ENCODE measurements at regions not wholly inside any gene's neighbourhood (a gene's known extent, or its start where the extent isn't known, plus 50 kb on each side); places are given as distances from the start of the nearest gene placed in this dataset.

DNA sequence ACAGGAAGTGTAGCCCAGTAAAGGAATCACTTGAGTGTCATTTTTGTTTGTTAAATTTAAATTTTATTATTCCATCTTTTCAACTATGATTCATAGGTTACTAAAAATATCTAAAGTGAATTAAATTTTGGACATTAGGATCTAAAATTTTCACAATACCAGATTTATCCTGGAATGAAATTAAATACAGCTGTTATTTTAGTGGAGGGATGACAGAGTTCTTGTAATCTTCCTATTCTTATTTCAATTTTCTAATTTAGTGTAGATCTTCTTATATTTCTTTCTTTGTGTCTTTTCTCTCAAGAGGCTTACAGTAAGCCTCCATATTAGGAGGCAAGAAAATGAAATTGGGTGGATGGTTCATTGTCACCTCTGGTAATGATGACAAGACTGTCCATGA, 167.9 kb upstream of the TNC start:
- H3K9me3 Mint-ChIP-seq: no peaks in the 10 kb centered on the region

DNA sequence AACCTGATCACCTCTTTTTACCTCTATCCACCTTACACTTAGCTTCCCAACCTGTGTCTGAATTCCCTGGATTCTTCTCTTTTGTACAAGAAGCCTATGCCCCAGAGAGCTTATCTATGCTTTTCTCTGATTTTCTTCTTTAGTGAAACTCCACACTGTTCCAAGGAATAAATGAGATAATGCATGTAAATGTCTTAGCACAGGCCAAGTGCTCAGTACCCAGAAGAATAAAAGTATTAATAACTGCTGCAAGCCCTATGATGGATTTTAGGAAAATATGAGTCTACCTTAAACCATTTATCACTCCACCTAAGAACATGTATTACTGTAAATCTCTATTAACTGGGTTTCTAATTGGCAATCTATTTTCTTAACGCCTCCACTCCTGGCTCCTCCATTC, 168.5 kb upstream of the TNC start:
- POLR2A ChIA-PET: no interaction called here
- DNase-seq (no peak), ATAC-seq (ENCODE audit: low read depth) (no peak)
- Mint-ChIP-seq H3K9me3 (no peaks in the 10 kb centered on the region), H3K27ac (no peak overlapping the region), H3K36me3 (no peaks in the 10 kb centered on the region), H3K27me3 (no peaks in the 10 kb centered on the region), H3K4me3 (no peak overlapping the region), H3K4me1 (no peaks in the 10 kb centered on the region)

More for the DNA sequence above, 167.9 kb upstream of the TNC start:
- Mint-ChIP-seq H3K27me3 (no peaks in the 10 kb centered on the region), H3K36me3 (no peaks in the 10 kb centered on the region), H3K4me3 (no peak overlapping the region), H3K4me1 (no peaks in the 10 kb centered on the region), H3K27ac (no peak overlapping the region)
- POLR2A ChIA-PET: no interaction called here
- ATAC-seq (ENCODE audit: low read depth): no peak
- DNase-seq: no peak

DNA sequence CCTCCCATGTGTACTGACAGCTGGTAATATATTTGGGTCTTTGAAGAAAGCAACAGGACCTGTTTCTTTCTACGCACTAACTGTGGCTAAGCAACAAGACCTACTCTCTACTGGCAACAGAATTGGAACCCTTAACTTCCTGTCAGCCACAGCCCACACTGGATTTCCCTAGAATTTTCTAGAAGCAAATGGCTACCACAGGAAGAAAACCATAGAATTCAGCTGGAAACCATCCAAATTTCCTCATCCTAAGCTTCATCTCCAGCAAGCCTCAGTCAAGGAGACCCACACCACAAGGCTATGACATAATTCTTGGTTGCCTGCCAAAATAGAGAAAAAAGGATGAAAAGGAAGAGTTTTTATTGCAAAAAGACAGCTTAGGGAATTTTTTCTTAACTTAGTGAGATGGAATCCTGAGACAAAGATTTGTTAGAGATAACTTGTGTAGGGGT, 171.8 kb upstream of the TNC start:
- ATAC-seq (ENCODE audit: low read depth) (no peak), DNase-seq (no peak)
- H3K27ac Mint-ChIP-seq: no peak overlapping the region
- no peaks in the 10 kb centered on the region for H3K36me3 Mint-ChIP-seq
- H3K4me3 Mint-ChIP-seq: no peak overlapping the region
- H3K4me1 Mint-ChIP-seq: no peaks in the 10 kb centered on the region
- H3K9me3 Mint-ChIP-seq: no peaks in the 10 kb centered on the region
- H3K27me3 Mint-ChIP-seq: no peaks in the 10 kb centered on the region
- POLR2A ChIA-PET: no interaction called here

GRCh38 chr9:115291841-115292240, 173.9 kb upstream of the TNC start:
- Mint-ChIP-seq H3K4me1 (no peaks in the 10 kb centered on the region), H3K27ac (no peak overlapping the region), H3K4me3 (no peak overlapping the region), H3K36me3 (no peaks in the 10 kb centered on the region), H3K9me3 (no peaks in the 10 kb centered on the region), H3K27me3 (no peaks in the 10 kb centered on the region)
- POLR2A ChIA-PET: no interaction called here
- DNase-seq (no peak), ATAC-seq (ENCODE audit: low read depth) (no peak)

- Mint-ChIP-seq H3K4me1 (no peaks in the 10 kb centered on the region), H3K36me3 (no peaks in the 10 kb centered on the region)
- POLR2A ChIA-PET: no interaction called here
These were observed 174.8 kb upstream of the TNC start for GRCh38 chr9:115292584-115293279.

DNA sequence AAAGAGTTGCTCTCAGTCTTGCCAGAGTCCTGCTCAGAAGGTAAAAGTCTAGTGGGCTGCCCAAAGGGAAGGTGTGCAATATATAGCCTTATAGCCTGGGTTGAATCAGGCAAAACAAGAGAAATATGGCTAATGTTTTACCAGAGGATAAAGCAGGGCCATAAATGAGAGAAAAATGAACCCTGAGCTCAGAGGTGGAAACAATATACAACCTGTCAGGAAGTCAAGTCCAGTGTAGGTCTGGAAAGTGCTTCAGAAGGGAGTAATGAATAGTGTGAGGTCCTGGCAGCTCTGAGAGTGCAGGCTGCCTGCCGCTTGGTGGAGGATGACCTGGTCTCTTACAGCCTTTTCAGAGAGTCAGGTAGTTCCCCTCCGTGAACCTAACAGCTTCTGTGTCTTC, 177.8 kb upstream of the TNC start:
- H3K4me3 Mint-ChIP-seq: no peak overlapping the region
- POLR2A ChIA-PET: no interaction called here
- no peaks in the 10 kb centered on the region for H3K4me1 Mint-ChIP-seq
- no peak overlapping the region for H3K27ac Mint-ChIP-seq
- ATAC-seq (ENCODE audit: low read depth): no peak
- no peaks in the 10 kb centered on the region for H3K36me3 Mint-ChIP-seq
- no peaks in the 10 kb centered on the region for H3K9me3 Mint-ChIP-seq
- DNase-seq: no peak
- H3K27me3 Mint-ChIP-seq: no peaks in the 10 kb centered on the region

More at GRCh38 chr9:115292584-115293279, 174.8 kb upstream of the TNC start:
- Mint-ChIP-seq H3K9me3 (no peaks in the 10 kb centered on the region), H3K27ac (no peak overlapping the region), H3K4me3 (no peak overlapping the region), H3K27me3 (no peaks in the 10 kb centered on the region)
- ATAC-seq (ENCODE audit: low read depth) (no peak), DNase-seq (no peak)

- POLR2A ChIA-PET: no interaction called here
- Mint-ChIP-seq H3K9me3 (no peaks in the 10 kb centered on the region), H3K36me3 (no peaks in the 10 kb centered on the region), H3K4me1 (no peaks in the 10 kb centered on the region), H3K4me3 (no peak overlapping the region), H3K27ac (no peak overlapping the region), H3K27me3 (peaks cover 3% of the 10 kb centered on the region)
- ATAC-seq (ENCODE audit: low read depth): no peak
- no peak for DNase-seq
These were observed 179.0 kb upstream of the TNC start for GRCh38 chr9:115296831-115297565.

DNA sequence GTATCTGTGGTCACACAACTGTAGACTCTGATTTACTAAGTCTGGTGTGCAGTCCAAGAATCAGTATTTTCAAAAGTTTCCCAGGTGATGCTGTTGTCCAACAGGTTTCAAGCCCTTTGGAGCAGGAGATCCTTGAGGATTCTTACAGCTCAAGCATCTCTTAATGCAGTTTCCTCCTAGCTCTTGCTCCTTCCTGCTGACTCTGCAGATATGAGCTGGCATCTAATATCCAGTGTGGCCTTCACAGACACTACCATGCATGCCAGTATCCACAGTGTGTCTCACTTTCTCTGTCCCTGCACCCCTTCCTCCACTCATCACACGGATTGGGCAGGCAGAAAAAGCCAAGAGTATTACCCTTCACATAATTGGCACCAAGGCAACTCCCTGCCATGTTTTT, 182.2 kb upstream of the TNC start:
- DNase-seq: no peak
- peaks cover 5% of the 10 kb centered on the region for H3K27me3 Mint-ChIP-seq
- no peaks in the 10 kb centered on the region for H3K36me3 Mint-ChIP-seq
- ATAC-seq (ENCODE audit: low read depth): no peak
- no peak overlapping the region for H3K4me3 Mint-ChIP-seq
- no peaks in the 10 kb centered on the region for H3K9me3 Mint-ChIP-seq
- H3K27ac Mint-ChIP-seq: no peak overlapping the region
- H3K4me1 Mint-ChIP-seq: no peaks in the 10 kb centered on the region
- POLR2A ChIA-PET: no interaction called here

DNA sequence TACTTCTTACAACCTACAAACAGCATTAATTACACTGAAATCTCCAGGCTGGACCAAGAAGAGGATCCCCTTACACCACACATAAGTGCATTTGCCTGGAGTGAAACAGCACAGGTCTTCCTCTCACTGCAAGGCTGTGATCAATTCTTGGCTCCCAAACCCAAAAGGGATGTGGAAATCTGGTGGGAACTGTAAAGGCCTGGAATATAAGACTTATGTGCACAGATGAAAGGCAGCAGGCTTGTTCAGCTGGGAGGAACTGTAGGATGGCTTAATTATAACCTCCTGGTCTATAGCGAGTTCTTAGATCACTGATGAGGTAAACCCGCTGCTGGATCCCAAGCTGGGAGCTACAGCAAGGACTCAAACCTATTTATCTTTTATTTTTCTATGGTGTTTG, 182.9 kb upstream of the TNC start:
- ATAC-seq (ENCODE audit: low read depth) (no peak), DNase-seq (no peak)
- Mint-ChIP-seq H3K9me3 (no peaks in the 10 kb centered on the region), H3K4me1 (no peaks in the 10 kb centered on the region), H3K4me3 (no peak overlapping the region), H3K27ac (no peak overlapping the region), H3K27me3 (peaks cover 5% of the 10 kb centered on the region), H3K36me3 (no peaks in the 10 kb centered on the region)
- POLR2A ChIA-PET: no interaction called here

- Mint-ChIP-seq H3K4me3 (no peak overlapping the region), H3K36me3 (no peaks in the 10 kb centered on the region), H3K4me1 (no peaks in the 10 kb centered on the region), H3K9me3 (no peaks in the 10 kb centered on the region), H3K27ac (no peak overlapping the region), H3K27me3 (peaks cover 5% of the 10 kb centered on the region)
- POLR2A ChIA-PET: no interaction called here
- ATAC-seq (ENCODE audit: low read depth) (no peak), DNase-seq (no peak)
These were observed 183.6 kb upstream of the TNC start for GRCh38 chr9:115301581-115301980.

DNA sequence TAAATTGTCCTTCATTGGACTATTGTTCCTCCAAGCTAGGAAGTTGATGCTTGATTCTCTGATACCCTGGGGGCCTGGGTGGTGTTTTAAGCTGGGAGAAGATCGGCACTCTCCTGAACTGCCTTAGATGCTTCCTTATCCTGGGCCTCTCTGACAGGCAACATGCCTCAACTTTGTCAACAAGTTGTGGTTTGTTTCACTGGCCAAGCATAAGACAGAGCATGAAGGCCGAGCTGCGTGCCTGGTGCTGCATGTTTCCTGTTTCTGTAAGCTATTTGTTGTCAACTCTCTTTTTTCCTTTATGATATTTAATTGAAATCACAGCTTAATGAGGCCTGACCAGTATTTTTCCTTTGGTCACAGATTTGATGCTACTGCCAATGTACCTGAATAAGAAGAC, 187.6 kb upstream of the TNC start:
- H3K4me3 Mint-ChIP-seq: no peak overlapping the region
- no peaks in the 10 kb centered on the region for H3K4me1 Mint-ChIP-seq
- no peak for DNase-seq
- ATAC-seq (ENCODE audit: low read depth): no peak
- no peak overlapping the region for H3K27ac Mint-ChIP-seq
- peaks cover 5% of the 10 kb centered on the region for H3K27me3 Mint-ChIP-seq
- POLR2A ChIA-PET: no interaction called here
- no peaks in the 10 kb centered on the region for H3K9me3 Mint-ChIP-seq
- no peaks in the 10 kb centered on the region for H3K36me3 Mint-ChIP-seq

DNA sequence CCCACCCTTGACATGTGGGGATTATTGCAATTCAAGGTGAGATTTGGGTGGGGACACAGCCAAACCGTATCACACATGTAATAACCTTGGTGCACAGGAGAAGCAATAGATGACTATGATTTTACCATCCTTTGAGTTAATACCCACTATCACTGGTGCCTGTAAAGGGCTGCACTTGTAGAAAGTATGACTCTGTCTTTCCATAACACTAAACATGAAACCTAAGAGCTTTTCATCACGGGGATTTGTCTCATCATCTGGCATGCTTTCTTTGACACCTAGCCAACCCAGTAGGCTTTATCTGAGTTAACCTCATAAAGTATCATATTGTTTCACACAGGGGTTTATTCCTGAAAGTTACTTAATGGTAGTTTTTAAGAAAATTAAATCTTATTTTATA, 188.9 kb upstream of the TNC start:
- Mint-ChIP-seq H3K27me3 (peaks cover 3% of the 10 kb centered on the region), H3K27ac (no peak overlapping the region), H3K4me3 (no peak overlapping the region), H3K36me3 (no peaks in the 10 kb centered on the region), H3K9me3 (no peaks in the 10 kb centered on the region), H3K4me1 (no peaks in the 10 kb centered on the region)
- no peak for ATAC-seq (ENCODE audit: low read depth)
- POLR2A ChIA-PET: no interaction called here
- DNase-seq: no peak

GRCh38 chr9:115313545-115313944, 195.6 kb upstream of the TNC start:
- ATAC-seq (ENCODE audit: low read depth) (no peak), DNase-seq (no peak)
- Mint-ChIP-seq H3K27ac (no peak overlapping the region), H3K4me3 (no peak overlapping the region), H3K36me3 (no peaks in the 10 kb centered on the region), H3K9me3 (peaks cover 8% of the 10 kb centered on the region), H3K4me1 (no peaks in the 10 kb centered on the region), H3K27me3 (peaks cover 1% of the 10 kb centered on the region)
- POLR2A ChIA-PET: no interaction called here

DNA sequence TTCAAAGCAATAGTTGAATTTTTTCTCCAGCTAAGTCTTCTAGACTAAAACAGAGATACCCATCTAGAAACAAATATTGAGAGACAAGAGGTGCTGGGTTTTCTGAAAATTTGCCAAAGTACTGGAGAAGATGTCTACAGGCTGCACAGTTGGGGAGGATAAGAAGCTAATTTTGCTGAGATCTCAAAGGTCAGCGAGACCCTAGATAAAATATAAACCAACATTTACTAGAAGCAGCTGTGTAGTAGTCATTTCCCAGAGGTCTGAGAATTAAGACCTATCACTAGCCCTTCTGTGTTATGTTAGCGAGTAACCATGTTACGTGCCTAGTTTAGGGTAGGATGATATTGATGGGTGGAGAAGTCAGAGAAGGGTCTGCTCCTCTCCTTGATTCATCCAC, 208.5 kb upstream of the TNC start:
- DNase-seq (no peak), ATAC-seq (ENCODE audit: low read depth) (no peak)
- H3K27me3 Mint-ChIP-seq: no peaks in the 10 kb centered on the region
- H3K27ac Mint-ChIP-seq: no peak overlapping the region
- no peaks in the 10 kb centered on the region for H3K36me3 Mint-ChIP-seq
- no peaks in the 10 kb centered on the region for H3K9me3 Mint-ChIP-seq
- POLR2A ChIA-PET: no interaction called here
- no peaks in the 10 kb centered on the region for H3K4me1 Mint-ChIP-seq
- H3K4me3 Mint-ChIP-seq: no peak overlapping the region
